GM20000 (cell line): ENCODE measurements at regions not wholly inside any gene's neighbourhood (a gene's known extent, or its start where the extent isn't known, plus 50 kb on each side); places are given as distances from the start of the nearest gene placed in this dataset.
"Not testable (repeated sequence)": the region's sequence is repeated elsewhere in the genome, so short reads cannot be mapped to it uniquely, and the experiment has no call there.

Experiments
- DNase-seq: peaks from one replicate; pipeline ENCODE4 v3.0.0; 2012; ENCODE audit warnings: low spot score
- TF ChIP-seq, protein P1 (sequence below): IDR thresholded peaks from 2 replicates; pipeline ENCODE4 v1.5.1; 2012; ENCODE audit warnings: mild to moderate bottlenecking, control low read depth; ENCODE audit errors: extremely low read depth, missing control alignments

GRCh38 chr2:111669928-111670695 lies 213.9 kb downstream of the ANAPC1 start:
- TF ChIP-seq, protein P1, sequence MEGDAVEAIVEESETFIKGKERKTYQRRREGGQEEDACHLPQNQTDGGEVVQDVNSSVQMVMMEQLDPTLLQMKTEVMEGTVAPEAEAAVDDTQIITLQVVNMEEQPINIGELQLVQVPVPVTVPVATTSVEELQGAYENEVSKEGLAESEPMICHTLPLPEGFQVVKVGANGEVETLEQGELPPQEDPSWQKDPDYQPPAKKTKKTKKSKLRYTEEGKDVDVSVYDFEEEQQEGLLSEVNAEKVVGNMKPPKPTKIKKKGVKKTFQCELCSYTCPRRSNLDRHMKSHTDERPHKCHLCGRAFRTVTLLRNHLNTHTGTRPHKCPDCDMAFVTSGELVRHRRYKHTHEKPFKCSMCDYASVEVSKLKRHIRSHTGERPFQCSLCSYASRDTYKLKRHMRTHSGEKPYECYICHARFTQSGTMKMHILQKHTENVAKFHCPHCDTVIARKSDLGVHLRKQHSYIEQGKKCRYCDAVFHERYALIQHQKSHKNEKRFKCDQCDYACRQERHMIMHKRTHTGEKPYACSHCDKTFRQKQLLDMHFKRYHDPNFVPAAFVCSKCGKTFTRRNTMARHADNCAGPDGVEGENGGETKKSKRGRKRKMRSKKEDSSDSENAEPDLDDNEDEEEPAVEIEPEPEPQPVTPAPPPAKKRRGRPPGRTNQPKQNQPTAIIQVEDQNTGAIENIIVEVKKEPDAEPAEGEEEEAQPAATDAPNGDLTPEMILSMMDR, result no peak
- no peak for DNase-seq

GRCh38 chr2:111670776-111671175 lies 213.2 kb downstream of the ANAPC1 start:
- TF ChIP-seq, protein P1, result no peak
- DNase-seq, result no peak

DNA sequence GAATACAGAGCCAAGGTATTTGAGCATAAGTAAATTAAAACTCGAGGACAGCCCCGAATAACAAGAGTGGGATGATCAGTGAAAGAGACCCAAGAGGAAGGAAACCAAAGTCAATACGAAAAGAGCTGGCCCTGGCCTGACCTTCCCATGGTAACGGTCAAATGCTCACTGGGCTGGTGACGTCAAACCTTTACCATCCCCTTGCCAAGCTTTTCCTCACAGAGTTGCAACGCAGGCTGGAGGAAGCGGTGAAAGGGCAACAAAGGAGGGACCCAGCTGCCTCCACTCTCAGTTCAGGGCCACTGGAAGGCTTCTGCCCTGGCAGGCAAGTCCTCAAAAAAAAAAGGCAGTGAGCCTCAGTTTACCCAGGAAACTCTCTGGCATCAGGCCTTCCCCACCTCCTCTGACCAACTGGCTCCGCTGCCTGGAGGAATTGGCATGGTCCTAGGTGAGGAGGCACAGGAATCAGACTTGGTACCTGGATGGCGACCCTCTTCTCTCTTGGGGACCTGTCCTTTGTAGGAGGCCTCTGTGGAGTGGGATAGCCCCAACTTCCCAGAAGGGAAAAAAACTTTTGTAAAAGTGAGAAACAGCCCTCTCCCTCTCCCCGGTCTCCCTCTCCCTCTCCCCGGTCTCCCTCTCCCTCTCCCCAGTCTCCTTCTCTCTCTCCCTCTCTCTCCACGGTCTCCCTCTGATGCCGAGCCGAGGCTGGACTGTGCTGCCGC lies 212.4 kb downstream of the ANAPC1 start:
- DNase-seq, result no peak
- TF ChIP-seq, protein P1, result no peak

DNA sequence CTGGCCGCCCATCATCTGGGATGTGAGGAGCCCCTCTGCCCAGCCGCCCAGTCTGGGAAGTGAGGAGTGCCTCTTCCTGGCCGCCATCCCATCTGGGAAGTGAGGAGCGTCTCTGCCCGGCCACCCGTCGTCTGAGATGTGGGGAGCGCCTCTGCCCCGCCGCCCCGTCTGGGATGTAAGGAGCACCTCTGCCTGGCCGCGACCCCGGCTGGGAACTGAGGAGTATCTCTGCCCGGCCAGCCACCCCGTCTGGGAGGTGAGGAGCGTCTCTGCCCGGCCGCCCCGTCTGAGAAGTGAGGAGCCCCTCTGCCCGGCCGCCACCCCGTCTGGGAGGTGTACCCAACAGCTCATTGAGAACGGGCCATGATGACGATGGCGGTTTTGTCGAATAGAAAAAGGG lies 211.4 kb downstream of the ANAPC1 start:
- not testable (repeated sequence) for DNase-seq

GRCh38 chr2:111673526-111673925 lies 210.5 kb downstream of the ANAPC1 start:
- TF ChIP-seq, protein P1, result no peak
- DNase-seq, result no peak

DNA sequence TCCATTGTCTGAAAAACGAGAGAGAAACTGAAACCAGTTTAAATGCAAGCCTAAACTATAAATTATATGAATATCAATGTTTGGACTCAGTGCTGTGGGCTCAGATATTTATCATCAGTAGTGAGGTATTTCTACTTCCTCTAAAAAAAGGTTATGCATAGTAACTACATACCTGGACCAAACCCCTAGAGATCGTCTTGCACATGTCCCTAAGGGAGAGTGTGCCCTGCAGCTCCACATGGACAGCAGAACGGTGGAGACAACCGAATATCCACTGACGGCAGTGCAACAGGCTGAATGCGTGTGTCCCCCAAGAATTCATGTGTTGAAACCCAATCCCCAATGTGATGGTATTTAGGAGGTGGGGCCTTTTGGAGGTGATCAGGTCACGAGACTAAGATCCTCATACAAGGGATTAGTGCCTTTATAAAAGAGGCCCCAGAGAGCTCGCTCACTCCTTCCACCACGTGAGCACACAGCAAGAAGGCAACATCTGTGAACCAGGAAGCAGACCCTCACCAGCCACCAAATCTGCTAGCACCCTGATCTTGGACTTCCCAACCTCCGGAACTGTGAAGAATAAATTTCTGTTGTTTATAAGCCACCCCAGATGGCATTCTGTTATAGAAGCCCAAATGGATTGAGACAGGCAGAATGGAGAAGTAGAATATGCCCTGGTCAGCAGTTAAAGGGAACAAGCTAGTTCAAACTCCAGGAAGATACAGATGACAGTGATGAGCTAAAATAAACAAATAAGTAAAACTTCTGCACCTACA lies 208.4 kb downstream of the ANAPC1 start:
- TF ChIP-seq, protein P1, result no peak
- no peak for DNase-seq

- DNase-seq, result no peak
- TF ChIP-seq, protein P1, result no peak
Observed at GRCh38 chr2:111676291-111676822, 207.6 kb downstream of the ANAPC1 start.
